ENCODE measurements at regions not wholly inside any gene's neighbourhood (a gene's known extent, or its start where the extent isn't known, plus 50 kb on each side); places are given as distances from the start of the nearest gene placed in this dataset.

DNA sequence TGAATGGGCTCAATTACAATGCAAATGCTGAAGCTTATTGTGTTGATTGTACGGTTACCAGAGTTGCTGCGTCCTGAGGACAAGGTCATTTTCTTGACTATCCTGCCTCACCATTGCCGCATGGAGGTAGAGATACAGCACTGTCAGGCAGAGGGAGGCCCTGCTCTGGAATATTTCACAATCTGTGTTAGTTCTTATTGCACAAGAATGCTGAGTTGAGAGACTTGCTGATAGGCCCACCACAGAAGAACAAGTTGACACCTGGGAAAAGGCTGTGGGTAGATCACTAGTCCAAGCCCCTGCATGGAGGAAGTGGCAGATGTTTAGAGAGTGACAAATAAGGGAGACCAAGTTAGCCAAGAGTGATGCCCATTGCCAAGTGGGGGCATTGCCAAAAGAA lies 344.5 kb upstream of the ITGA1 start:
- no peak overlapping the region for H3K4me3 ChIP-seq
- H3K36me3 ChIP-seq: no peaks in the 10 kb centered on the region
- peaks cover 16% of the 10 kb centered on the region for H3K9me3 ChIP-seq (replicated peaks)
- DNase-seq: no peak
- no peaks in the 10 kb centered on the region for H3K27me3 ChIP-seq (ENCODE audit: low read depth)
- no peaks in the 10 kb centered on the region for H3K4me1 ChIP-seq
- TF ChIP-seq, protein P1, sequence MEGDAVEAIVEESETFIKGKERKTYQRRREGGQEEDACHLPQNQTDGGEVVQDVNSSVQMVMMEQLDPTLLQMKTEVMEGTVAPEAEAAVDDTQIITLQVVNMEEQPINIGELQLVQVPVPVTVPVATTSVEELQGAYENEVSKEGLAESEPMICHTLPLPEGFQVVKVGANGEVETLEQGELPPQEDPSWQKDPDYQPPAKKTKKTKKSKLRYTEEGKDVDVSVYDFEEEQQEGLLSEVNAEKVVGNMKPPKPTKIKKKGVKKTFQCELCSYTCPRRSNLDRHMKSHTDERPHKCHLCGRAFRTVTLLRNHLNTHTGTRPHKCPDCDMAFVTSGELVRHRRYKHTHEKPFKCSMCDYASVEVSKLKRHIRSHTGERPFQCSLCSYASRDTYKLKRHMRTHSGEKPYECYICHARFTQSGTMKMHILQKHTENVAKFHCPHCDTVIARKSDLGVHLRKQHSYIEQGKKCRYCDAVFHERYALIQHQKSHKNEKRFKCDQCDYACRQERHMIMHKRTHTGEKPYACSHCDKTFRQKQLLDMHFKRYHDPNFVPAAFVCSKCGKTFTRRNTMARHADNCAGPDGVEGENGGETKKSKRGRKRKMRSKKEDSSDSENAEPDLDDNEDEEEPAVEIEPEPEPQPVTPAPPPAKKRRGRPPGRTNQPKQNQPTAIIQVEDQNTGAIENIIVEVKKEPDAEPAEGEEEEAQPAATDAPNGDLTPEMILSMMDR (IDR thresholded peaks at IDR 0.05; ENCODE audit: borderline replicate concordance): no peak
- intact Hi-C loops (cut with micrococcal nuclease): no loop called here
- H3K27ac ChIP-seq (replicated peaks): no peak overlapping the region

DNA sequence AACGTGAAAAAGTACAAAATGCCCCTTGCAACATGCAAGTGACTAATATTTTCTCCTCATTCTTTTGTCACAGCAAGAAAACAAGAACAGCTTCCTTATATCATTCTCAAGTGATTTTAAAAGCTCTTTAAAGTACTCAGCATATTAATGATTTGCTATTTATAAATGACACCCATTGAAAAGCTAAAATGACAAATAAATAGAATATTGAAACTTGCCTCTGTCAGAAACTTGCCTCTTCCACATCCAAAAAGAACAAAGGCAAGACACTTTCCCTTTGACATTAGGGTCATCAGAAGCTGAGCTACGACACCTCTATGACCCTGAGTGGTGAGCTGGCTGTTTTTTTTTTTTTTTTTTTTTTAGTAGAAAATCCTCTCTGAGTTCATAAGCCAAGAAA lies 339.6 kb upstream of the ITGA1 start:
- intact Hi-C loops (cut with micrococcal nuclease): no loop called here
- H3K36me3 ChIP-seq: no peaks in the 10 kb centered on the region
- no peaks in the 10 kb centered on the region for H3K9me3 ChIP-seq (replicated peaks)
- TF ChIP-seq, protein P1 (IDR thresholded peaks at IDR 0.05; ENCODE audit: borderline replicate concordance): no peak
- no peak for DNase-seq
- H3K27me3 ChIP-seq (ENCODE audit: low read depth): no peaks in the 10 kb centered on the region
- H3K4me3 ChIP-seq: no peak overlapping the region
- no peak overlapping the region for H3K27ac ChIP-seq (replicated peaks)
- H3K4me1 ChIP-seq: no peaks in the 10 kb centered on the region

DNA sequence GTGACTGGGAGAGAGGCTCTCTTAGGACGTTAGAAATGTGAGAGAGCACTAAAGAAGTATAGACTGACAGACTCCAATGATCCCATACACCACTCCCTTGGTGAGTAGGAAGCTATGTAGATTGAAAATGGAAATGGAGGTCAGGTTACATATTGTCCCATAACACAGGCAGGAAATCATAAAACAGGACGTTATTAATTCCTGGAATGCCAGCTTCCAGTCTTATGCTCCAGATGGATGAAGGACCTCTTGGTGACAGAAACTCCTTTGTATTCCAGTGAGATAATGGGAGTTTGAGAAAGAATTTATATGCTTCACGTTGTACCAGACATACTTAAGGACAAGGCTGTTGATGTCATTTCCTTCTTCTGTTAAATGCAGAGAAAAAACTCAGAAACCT lies 338.2 kb upstream of the ITGA1 start:
- intact Hi-C loops (cut with micrococcal nuclease): no loop called here

GRCh38 chr5:52452098-52452497 lies 335.6 kb upstream of the ITGA1 start:
- Histone ChIP-seq H3K4me1 (no peaks in the 10 kb centered on the region), H3K4me3 (no peak overlapping the region), H3K9me3 (replicated peaks) (no peaks in the 10 kb centered on the region), H3K27ac (replicated peaks) (no peak overlapping the region), H3K36me3 (no peaks in the 10 kb centered on the region), H3K27me3 (ENCODE audit: low read depth) (no peaks in the 10 kb centered on the region)
- DNase-seq: no peak
- intact Hi-C loops (cut with micrococcal nuclease): no loop called here
- TF ChIP-seq, protein P1 (IDR thresholded peaks at IDR 0.05; ENCODE audit: borderline replicate concordance): no peak

More for the DNA sequence above, 338.2 kb upstream of the ITGA1 start:
- H3K4me1 ChIP-seq: no peaks in the 10 kb centered on the region
- no peak overlapping the region for H3K4me3 ChIP-seq
- no peak for DNase-seq
- H3K27me3 ChIP-seq (ENCODE audit: low read depth): no peaks in the 10 kb centered on the region
- TF ChIP-seq, protein P1 (IDR thresholded peaks at IDR 0.05; ENCODE audit: borderline replicate concordance): no peak
- H3K36me3 ChIP-seq: no peaks in the 10 kb centered on the region
- H3K9me3 ChIP-seq (replicated peaks): no peaks in the 10 kb centered on the region
- H3K27ac ChIP-seq (replicated peaks): no peak overlapping the region

DNA sequence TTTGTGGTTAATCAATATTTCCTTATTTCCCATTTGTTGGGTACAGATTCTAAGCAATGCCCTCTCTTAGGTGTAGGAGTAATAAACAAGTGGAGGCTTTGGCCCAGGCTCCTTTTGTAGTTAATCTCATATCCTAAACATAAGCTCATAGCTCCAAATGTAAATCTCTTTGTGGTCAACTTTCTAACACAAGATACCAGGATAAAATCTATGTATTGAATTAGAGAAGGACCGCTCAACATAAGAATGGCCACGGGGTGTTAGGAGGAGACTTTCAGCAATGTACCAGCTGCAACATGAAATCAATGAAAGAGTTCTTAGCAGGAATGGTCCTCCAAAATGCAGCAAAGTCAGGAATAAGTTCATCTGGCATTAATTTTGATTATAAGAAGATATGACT lies 334.5 kb upstream of the ITGA1 start:
- Histone ChIP-seq H3K9me3 (replicated peaks) (no peaks in the 10 kb centered on the region), H3K27ac (replicated peaks) (no peak overlapping the region), H3K4me1 (no peaks in the 10 kb centered on the region), H3K4me3 (no peak overlapping the region), H3K36me3 (no peaks in the 10 kb centered on the region), H3K27me3 (ENCODE audit: low read depth) (no peaks in the 10 kb centered on the region)
- TF ChIP-seq, protein P1 (IDR thresholded peaks at IDR 0.05; ENCODE audit: borderline replicate concordance): no peak
- intact Hi-C loops (cut with micrococcal nuclease): no loop called here
- DNase-seq: no peak

DNA sequence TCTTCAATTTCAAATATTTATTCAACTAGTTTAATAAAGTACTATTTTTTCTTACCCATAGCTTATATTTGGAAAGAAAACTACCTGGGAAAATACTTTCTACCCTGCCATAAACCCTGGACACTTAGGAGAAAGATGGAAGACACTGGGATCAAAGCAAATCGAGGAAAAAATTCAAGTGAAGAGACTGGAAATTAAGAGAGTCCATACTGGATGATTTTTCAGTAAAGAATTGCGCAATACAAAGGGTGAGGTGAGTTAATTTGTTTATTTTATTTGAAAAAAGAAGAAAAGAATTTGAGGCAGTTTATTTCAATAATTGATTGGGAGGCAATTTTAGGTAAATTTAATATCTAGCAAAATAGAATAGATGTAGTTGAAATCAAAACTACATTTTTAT lies 331.8 kb upstream of the ITGA1 start:
- H3K27me3 ChIP-seq (ENCODE audit: low read depth): no peaks in the 10 kb centered on the region
- DNase-seq: no peak
- H3K27ac ChIP-seq (replicated peaks): no peak overlapping the region
- H3K36me3 ChIP-seq: no peaks in the 10 kb centered on the region
- H3K4me3 ChIP-seq: no peak overlapping the region
- no peaks in the 10 kb centered on the region for H3K9me3 ChIP-seq (replicated peaks)
- TF ChIP-seq, protein P1 (IDR thresholded peaks at IDR 0.05; ENCODE audit: borderline replicate concordance): no peak
- intact Hi-C loops (cut with micrococcal nuclease): no loop called here
- H3K4me1 ChIP-seq: no peaks in the 10 kb centered on the region
